CD4-positive, alpha-beta T cell (primary cell): ENCODE measurements at regions not wholly inside any gene's neighbourhood (a gene's known extent, or its start where the extent isn't known, plus 50 kb on each side); places are given as distances from the start of the nearest gene placed in this dataset.

Experiments used
- ATAC-seq: fragments of 200-7000 bp; cut with Tn5 transposase; one replicate; pipeline ENCODE4 v1.10.0; 2022; ENCODE audit warnings: mild to moderate bottlenecking; ENCODE audit not compliant: poor library complexity
- CTCF ChIA-PET: fragments of 350-600 bp; sonication (Branson Sonifier 250); formaldehyde crosslinking; loops from one replicate; lab custom pipeline; 2021; ENCODE audit warnings: antibody characterized with exemption, inconsistent platforms; lab: Charles Lee
- POLR2A ChIA-PET: fragments of 350-600 bp; sonication (Branson Sonifier 250); formaldehyde crosslinking; loops from one replicate; lab custom pipeline; 2021; ENCODE audit warnings: antibody characterized with exemption, inconsistent platforms; lab: Charles Lee
- DNase-seq, 14 experiments: peaks; one replicate each; pipeline ENCODE4 v3.0.0-alpha.2; 2013 to 2020; ENCODE audit warnings: mixed read lengths in 2 of 14
- H3K27ac ChIP-seq, 2 donors: one replicate each; pipeline versions ENCODE4 v1.5.1 to v1.7.0; 2013; ENCODE audit warnings: low read length in 2 of 2, low read depth in 1 of 2, mild to moderate bottlenecking in 1 of 2
- H3K27me3 ChIP-seq, 2 experiments: 1 replicate in 1 of 2; 2 replicates in 1 of 2; pipeline versions ENCODE4 v1.6.1 to v1.7.0; 2013; ENCODE audit warnings: low read length in 2 of 2, control low read depth in 1 of 2, mild to moderate bottlenecking in 1 of 2, moderate library complexity in 1 of 2; ENCODE audit not compliant: insufficient read depth in 2 of 2, control insufficient read depth in 1 of 2
- H3K36me3 ChIP-seq: one replicate; pipeline ENCODE4 v1.6.1; 2013; ENCODE audit warnings: low read length, control low read depth; ENCODE audit not compliant: insufficient read depth
- H3K4me1 ChIP-seq: one replicate; pipeline ENCODE4 v1.6.1; 2013; ENCODE audit warnings: low read length, control low read depth; ENCODE audit not compliant: insufficient read depth
- H3K4me3 ChIP-seq: one replicate; pipeline ENCODE4 v1.5.1; 2013; ENCODE audit warnings: mild to moderate bottlenecking, low read length, moderate library complexity
- H3K9me3 ChIP-seq, 2 experiments: 1 replicate in 1 of 2; 2 replicates in 1 of 2; pipeline versions ENCODE4 v1.6.1 to v1.7.0; 2013; ENCODE audit warnings: low read length in 2 of 2, mild to moderate bottlenecking in 2 of 2, control low read depth in 1 of 2, moderate library complexity in 1 of 2; ENCODE audit not compliant: control insufficient read depth in 1 of 2, insufficient read depth in 1 of 2
- H3K27ac Mint-ChIP-seq: one replicate; pipeline ENCODE4 v1.8.0; 2020; ENCODE audit warnings: mixed read lengths
- H3K27me3 Mint-ChIP-seq: one replicate; pipeline ENCODE4 v1.8.0; 2021; ENCODE audit warnings: mixed read lengths
- H3K36me3 Mint-ChIP-seq: one replicate; pipeline ENCODE4 v1.8.0; 2021; ENCODE audit warnings: low read depth, mixed read lengths
- H3K4me1 Mint-ChIP-seq: one replicate; pipeline ENCODE4 v1.8.0; 2021; ENCODE audit warnings: low read depth, mixed read lengths
- H3K4me3 Mint-ChIP-seq: one replicate; pipeline ENCODE4 v1.8.0; 2020; ENCODE audit warnings: mild to moderate bottlenecking, mixed read lengths
- H3K9me3 Mint-ChIP-seq: one replicate; pipeline ENCODE4 v1.8.0; 2020; ENCODE audit warnings: mixed read lengths
- intact Hi-C, 2 experiments: fragments of 100-400 bp; cut with DNase I in 1 of 2; cut with micrococcal nuclease in 1 of 2; formaldehyde crosslinking; loops; one replicate each; pipeline versions ENCODE4 v1.15.1 to v1.9.0; 2023 to 2025; cut with DNase I, micrococcal nuclease
- TF ChIP-seq, protein P1 (sequence below): fragments of 200-600 bp; IDR thresholded peaks from one replicate; pipeline ENCODE4 v1.8.0; 2022; ENCODE audit warnings: antibody characterized with exemption, mild to moderate bottlenecking

DNA sequence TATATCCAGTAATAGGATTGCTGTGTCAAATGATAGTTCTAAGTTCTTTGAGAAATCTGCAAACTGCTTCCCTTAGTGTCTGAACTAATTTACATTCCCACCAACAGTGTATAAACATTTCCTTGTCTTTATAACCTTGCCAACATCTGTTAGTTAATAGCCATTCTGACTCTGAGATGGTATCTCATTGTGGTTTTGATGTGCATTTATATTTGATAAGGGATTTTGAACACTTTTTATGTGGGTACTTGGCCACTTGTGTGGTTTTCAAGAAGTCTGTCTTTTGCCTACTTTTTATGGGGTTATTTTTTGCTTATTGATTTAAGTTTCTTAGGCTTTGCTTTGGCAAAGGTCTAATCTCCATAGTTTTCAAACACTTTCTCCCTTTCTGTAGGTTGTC lies 189.9 kb upstream of the CXCL13 start:
- POLR2A ChIA-PET: no interaction called here

DNA sequence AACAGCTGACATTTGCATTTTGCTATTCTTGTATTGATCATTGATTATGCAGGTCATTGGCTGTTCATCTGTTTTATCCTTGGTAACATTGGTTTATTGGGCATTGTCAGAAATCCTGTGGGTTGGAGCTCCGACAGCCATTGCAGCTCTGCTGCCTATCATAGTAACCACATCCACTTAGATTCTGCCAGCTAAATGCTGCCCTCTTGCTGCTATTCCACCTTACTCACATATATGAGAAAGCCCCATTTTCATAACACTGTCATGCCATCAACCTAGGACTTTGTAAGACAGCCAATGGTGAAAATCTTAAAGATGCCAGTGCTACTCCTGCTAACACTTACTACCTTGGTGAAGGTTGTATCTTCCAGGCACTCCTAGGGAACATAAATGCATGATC lies 187.3 kb upstream of the CXCL13 start:
- ChIA-PET CTCF (interaction anchor here (1.3 kb wide), 1 partner anchor 13 kb away, joined by 3 read pairs; no protein-coding TSS in a partner anchor), POLR2A (no interaction called here)
- no peak for ATAC-seq
- H3K36me3 Mint-ChIP-seq: no peaks in the 10 kb centered on the region
- H3K27ac Mint-ChIP-seq: no peak overlapping the region
- H3K9me3 ChIP-seq: no peaks in the 10 kb centered on the region
- no peaks in the 10 kb centered on the region for H3K4me1 Mint-ChIP-seq
- H3K4me3 Mint-ChIP-seq: no peak overlapping the region
- no peaks in the 10 kb centered on the region for H3K9me3 Mint-ChIP-seq
- no peak for DNase-seq
- no peak overlapping the region for H3K4me3 ChIP-seq
- H3K4me1 ChIP-seq: no peaks in the 10 kb centered on the region
- intact Hi-C loops: no loop called here
- H3K27ac ChIP-seq: no peak overlapping the region
- H3K27me3 ChIP-seq: peaks cover 3 to 5% of the 10 kb centered on the region in 2 experiments
- no peaks in the 10 kb centered on the region for H3K27me3 Mint-ChIP-seq
- no peaks in the 10 kb centered on the region for H3K36me3 ChIP-seq
- TF ChIP-seq, protein P1, sequence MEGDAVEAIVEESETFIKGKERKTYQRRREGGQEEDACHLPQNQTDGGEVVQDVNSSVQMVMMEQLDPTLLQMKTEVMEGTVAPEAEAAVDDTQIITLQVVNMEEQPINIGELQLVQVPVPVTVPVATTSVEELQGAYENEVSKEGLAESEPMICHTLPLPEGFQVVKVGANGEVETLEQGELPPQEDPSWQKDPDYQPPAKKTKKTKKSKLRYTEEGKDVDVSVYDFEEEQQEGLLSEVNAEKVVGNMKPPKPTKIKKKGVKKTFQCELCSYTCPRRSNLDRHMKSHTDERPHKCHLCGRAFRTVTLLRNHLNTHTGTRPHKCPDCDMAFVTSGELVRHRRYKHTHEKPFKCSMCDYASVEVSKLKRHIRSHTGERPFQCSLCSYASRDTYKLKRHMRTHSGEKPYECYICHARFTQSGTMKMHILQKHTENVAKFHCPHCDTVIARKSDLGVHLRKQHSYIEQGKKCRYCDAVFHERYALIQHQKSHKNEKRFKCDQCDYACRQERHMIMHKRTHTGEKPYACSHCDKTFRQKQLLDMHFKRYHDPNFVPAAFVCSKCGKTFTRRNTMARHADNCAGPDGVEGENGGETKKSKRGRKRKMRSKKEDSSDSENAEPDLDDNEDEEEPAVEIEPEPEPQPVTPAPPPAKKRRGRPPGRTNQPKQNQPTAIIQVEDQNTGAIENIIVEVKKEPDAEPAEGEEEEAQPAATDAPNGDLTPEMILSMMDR: no peak

More for the DNA sequence above, 189.9 kb upstream of the CXCL13 start:
- H3K4me1 ChIP-seq: no peaks in the 10 kb centered on the region
- intact Hi-C loops: no loop called here
- Mint-ChIP-seq H3K36me3 (no peaks in the 10 kb centered on the region), H3K27ac (no peak overlapping the region), H3K4me1 (no peaks in the 10 kb centered on the region), H3K4me3 (no peak overlapping the region), H3K9me3 (no peaks in the 10 kb centered on the region), H3K27me3 (peaks cover 7% of the 10 kb centered on the region)
- no peaks in the 10 kb centered on the region for H3K36me3 ChIP-seq
- H3K27ac ChIP-seq: no peak overlapping the region
- CTCF ChIA-PET: no interaction called here
- no peak for DNase-seq
- no peaks in the 10 kb centered on the region for H3K9me3 ChIP-seq
- no peak for ATAC-seq
- H3K4me3 ChIP-seq: no peak overlapping the region
- TF ChIP-seq, protein P1: no peak
- peaks cover 3 to 5% of the 10 kb centered on the region in 2 experiments for H3K27me3 ChIP-seq

DNA sequence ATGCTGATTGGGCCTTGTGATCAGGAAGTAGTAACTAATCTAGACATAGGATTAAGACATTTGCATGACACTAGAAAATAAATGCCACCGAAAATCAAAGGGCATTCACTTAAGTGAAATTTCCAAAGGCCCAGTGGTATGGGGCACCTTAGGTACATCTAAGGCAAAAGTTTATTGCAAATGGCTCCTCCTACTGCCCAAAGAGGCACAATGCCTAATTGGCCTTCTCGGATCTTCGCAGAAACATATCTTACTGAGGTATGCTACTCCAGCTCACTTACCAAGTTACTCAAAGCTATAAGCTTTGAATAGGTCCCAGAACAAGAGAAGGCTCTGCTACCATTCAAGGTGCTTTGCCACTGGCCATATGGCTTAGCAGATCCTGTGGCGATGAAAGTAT lies 174.8 kb upstream of the CXCL13 start:
- Histone ChIP-seq H3K9me3 (no peaks in the 10 kb centered on the region), H3K36me3 (no peaks in the 10 kb centered on the region), H3K27ac (no peak overlapping the region), H3K4me3 (no peak overlapping the region), H3K27me3 (no peaks in the 10 kb centered on the region), H3K4me1 (peaks cover 2% of the 10 kb centered on the region)
- Mint-ChIP-seq H3K27ac (no peak overlapping the region), H3K36me3 (no peaks in the 10 kb centered on the region), H3K4me1 (peaks cover 10% of the 10 kb centered on the region), H3K9me3 (no peaks in the 10 kb centered on the region), H3K4me3 (no peak overlapping the region), H3K27me3 (no peaks in the 10 kb centered on the region)
- no peak for DNase-seq
- POLR2A ChIA-PET: no interaction called here
- intact Hi-C loops: loop anchor here in 1 of 2 experiments (5.0 to 10.0 kb wide), 3 partner anchors 44 to 1394 kb away; partner anchors contain the start of gene SHROOM3
- no peak for ATAC-seq
- TF ChIP-seq, protein P1: no peak
- CTCF ChIA-PET: no interaction called here
